ENCODE measurements at regions not wholly inside any gene's neighbourhood (a gene's known extent, or its start where the extent isn't known, plus 50 kb on each side); places are given as distances from the start of the nearest gene placed in this dataset.

DNA sequence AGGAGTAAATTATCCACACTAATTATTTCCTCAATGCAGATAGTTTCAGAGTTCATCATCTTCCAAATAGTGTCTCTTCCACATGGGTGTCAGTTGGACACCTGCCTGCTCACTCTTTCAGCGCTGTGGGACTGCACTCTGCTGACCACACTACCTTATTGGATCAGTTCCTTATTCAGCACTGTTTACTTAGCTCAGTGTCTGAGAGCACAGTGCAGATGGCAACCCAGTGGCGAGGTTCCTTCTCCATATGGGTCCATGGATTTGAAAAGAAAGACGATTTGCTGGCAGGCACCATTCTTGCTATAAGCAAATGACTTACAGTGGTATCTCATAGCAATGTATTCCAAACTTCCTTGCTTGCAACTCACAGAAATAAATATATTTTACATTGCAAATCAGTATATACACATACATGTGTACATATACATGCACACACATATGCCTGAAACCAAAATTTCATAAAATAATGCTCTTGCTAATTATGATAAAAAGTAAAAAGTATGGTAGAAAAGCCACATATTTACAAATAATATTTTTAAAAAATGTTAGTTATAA is 354.8 kb downstream of the INSIG2 start (continued):
- TF ChIP-seq, protein P1, sequence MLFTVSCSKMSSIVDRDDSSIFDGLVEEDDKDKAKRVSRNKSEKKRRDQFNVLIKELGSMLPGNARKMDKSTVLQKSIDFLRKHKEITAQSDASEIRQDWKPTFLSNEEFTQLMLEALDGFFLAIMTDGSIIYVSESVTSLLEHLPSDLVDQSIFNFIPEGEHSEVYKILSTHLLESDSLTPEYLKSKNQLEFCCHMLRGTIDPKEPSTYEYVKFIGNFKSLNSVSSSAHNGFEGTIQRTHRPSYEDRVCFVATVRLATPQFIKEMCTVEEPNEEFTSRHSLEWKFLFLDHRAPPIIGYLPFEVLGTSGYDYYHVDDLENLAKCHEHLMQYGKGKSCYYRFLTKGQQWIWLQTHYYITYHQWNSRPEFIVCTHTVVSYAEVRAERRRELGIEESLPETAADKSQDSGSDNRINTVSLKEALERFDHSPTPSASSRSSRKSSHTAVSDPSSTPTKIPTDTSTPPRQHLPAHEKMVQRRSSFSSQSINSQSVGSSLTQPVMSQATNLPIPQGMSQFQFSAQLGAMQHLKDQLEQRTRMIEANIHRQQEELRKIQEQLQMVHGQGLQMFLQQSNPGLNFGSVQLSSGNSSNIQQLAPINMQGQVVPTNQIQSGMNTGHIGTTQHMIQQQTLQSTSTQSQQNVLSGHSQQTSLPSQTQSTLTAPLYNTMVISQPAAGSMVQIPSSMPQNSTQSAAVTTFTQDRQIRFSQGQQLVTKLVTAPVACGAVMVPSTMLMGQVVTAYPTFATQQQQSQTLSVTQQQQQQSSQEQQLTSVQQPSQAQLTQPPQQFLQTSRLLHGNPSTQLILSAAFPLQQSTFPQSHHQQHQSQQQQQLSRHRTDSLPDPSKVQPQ (CRISPR knock-in tag; IDR thresholded peaks at IDR 0.05; ENCODE audit: borderline replicate concordance): no peak
- TF ChIP-seq TAL1 (IDR thresholded peaks at IDR 0.05): no peak
- TF ChIP-seq, protein P2, sequence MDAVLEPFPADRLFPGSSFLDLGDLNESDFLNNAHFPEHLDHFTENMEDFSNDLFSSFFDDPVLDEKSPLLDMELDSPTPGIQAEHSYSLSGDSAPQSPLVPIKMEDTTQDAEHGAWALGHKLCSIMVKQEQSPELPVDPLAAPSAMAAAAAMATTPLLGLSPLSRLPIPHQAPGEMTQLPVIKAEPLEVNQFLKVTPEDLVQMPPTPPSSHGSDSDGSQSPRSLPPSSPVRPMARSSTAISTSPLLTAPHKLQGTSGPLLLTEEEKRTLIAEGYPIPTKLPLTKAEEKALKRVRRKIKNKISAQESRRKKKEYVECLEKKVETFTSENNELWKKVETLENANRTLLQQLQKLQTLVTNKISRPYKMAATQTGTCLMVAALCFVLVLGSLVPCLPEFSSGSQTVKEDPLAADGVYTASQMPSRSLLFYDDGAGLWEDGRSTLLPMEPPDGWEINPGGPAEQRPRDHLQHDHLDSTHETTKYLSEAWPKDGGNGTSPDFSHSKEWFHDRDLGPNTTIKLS (IDR thresholded peaks at IDR 0.05; ENCODE audit: borderline replicate concordance, low read depth): no peak
- TF ChIP-seq ZNF316 (IDR thresholded peaks at IDR 0.05): no peak
- TF ChIP-seq POLR3A (IDR thresholded peaks at IDR 0.05; ENCODE audit: borderline replicate concordance, extremely low read depth, insufficient read depth, insufficient read length): no peak
- no peak for TF ChIP-seq NCOA4 (IDR thresholded peaks at IDR 0.05; ENCODE audit: partially characterized antibody)
- no peak for TF ChIP-seq CBFA2T2 (conservative IDR thresholded peaks at IDR 0.05)

DNA sequence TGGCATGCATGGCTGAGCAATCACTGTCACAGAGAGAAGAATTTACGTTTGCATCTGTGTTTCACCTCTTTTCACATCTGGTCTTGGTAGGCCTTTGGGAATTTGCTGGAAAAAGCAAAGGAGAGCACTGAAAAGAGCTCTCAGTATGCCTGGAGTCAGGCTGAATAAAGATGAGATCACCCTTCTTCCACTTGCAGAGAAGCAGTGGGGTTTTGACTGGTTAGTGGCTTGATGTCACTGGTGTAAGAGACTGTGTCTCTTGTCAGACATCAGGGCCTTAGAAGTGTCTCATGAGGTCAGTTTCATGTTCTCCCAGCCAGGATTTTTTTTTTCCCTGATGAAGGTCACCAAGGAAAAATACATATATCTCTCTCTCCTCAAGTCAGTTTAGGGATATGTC is 353.8 kb downstream of the INSIG2 start:
- in situ Hi-C loops (cut with MboI): no loop called here
- TF ChIP-seq GTF2A2 (tag; IDR thresholded peaks at IDR 0.05) (no peak), CBX5 (IDR thresholded peaks at IDR 0.05; ENCODE audit: borderline replicate concordance, low read depth) (no peak), SETDB1 (IDR thresholded peaks at IDR 0.05; ENCODE audit: low read length) (no peak)
- TF ChIP-seq, protein P3, sequence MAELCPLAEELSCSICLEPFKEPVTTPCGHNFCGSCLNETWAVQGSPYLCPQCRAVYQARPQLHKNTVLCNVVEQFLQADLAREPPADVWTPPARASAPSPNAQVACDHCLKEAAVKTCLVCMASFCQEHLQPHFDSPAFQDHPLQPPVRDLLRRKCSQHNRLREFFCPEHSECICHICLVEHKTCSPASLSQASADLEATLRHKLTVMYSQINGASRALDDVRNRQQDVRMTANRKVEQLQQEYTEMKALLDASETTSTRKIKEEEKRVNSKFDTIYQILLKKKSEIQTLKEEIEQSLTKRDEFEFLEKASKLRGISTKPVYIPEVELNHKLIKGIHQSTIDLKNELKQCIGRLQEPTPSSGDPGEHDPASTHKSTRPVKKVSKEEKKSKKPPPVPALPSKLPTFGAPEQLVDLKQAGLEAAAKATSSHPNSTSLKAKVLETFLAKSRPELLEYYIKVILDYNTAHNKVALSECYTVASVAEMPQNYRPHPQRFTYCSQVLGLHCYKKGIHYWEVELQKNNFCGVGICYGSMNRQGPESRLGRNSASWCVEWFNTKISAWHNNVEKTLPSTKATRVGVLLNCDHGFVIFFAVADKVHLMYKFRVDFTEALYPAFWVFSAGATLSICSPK (IDR thresholded peaks at IDR 0.05; ENCODE audit: borderline replicate concordance): no peak
- Histone ChIP-seq H3K9me3 (replicated peaks; ENCODE audit: control insufficient read depth, insufficient read depth, low read depth, low read length) (no peaks in the 10 kb centered on the region; the same call in 1 of the 2 replicates), H4K20me1 (replicated peaks; ENCODE audit: control insufficient read depth, insufficient read depth, low read length) (no peaks in the 10 kb centered on the region), H3K79me2 (ENCODE audit: control insufficient read depth, insufficient read depth, low read length) (no peaks in the 10 kb centered on the region), H3K9ac (ENCODE audit: insufficient read depth in 1 of 2, low read depth in 2 of 2, low read length in 2 of 2) (no peak overlapping the region), H3K4me1 (replicated peaks in 1 of 2; ENCODE audit: control insufficient read depth in 2 of 2, insufficient read depth in 2 of 2, low read length in 2 of 2) (no peaks in the 10 kb centered on the region), H3K27me3 (ENCODE audit: control insufficient read depth in 2 of 2, insufficient read depth in 2 of 2, low read length in 2 of 2) (no peaks in the 10 kb centered on the region), H3K4me3 (no peak overlapping the region), H3K36me3 (ENCODE audit: control insufficient read depth, insufficient read depth, low read length) (no peaks in the 10 kb centered on the region), H2AFZ (ENCODE audit: low read depth, low read length) (no peak overlapping the region), H3K27ac (ENCODE audit: extremely low read depth, low read depth, low read length) (no peak overlapping the region), H3K4me2 (ENCODE audit: insufficient read depth, low read length) (no peak overlapping the region), H3K9me1 (ENCODE audit: control insufficient read depth, insufficient read depth, low read length) (no peaks in the 10 kb centered on the region)
- intact Hi-C loops (cut with micrococcal nuclease): no loop called here
- no TSS peak for BruUV-seq (replicated peaks)
- WGBS (ENCODE audit: insufficient coverage, low coverage, missing lambda C conversion rate): 0% methylated on average over 1 of the region's 1 CpG
- DNase-seq (ENCODE audit: extremely low read depth in 1 of 4, low spot score in 3 of 4): no peak
- no peak for ATAC-seq
- ChIA-PET CTCF (ENCODE audit: low intra/inter-chr PET ratio) (no interaction called here), POLR2A (no interaction called here)
- no peak for FAIRE-seq

Measured in K562 (cell line).